ENCODE measurements at regions not wholly inside any gene's neighbourhood (a gene's known extent, or its start where the extent isn't known, plus 50 kb on each side); places are given as distances from the start of the nearest gene placed in this dataset.

- no peak overlapping the region for H3K27ac ChIP-seq
- TF ChIP-seq ZFX (IDR thresholded peaks at IDR 0.05): no peak
- TF ChIP-seq CTCF (conservative IDR thresholded peaks at IDR 0.05): no peak
These were observed 535.5 kb downstream of the PDHA2 start for GRCh38 chr4:96375367-96375766.

DNA sequence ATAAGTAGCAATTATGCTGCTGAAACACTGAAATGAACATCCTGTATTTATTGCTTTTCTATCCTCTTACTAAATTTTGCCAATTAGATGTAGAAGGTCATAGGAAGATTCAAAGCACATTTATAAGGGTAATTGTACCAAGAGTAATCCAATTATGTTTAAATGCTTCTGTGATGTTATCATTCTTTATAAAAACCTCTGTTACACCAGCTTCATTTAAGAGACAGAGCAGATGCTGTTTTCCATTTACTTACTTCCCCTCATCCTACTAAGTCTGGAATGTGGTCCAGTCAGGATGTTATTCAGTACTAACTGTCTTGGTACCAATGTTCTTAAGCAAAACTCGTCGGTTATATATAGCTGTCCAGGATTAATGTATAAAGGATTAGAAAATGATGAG lies 539.6 kb downstream of the PDHA2 start:
- no peak overlapping the region for H3K27ac ChIP-seq
- TF ChIP-seq ZFX (IDR thresholded peaks at IDR 0.05) (no peak), CTCF (conservative IDR thresholded peaks at IDR 0.05) (no peak)

DNA sequence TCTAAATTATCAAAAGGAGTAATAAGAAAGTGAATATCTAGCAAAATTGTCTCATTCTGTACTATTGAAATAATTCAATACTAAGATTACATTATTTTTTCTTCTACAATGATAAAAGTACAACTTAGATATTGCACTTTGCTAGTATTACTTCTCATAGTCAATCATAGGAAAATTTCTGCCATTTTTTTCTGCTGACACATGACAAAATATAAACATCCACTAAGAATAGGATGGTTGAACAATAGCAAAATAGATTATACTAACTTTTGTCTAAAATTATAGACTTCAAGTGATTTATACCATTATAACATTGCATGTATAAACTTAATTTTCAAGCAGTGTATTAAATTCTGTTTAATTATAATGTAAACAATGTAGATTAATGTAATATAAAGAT lies 540.2 kb downstream of the PDHA2 start:
- TF ChIP-seq CTCF (conservative IDR thresholded peaks at IDR 0.05) (no peak), ZFX (IDR thresholded peaks at IDR 0.05) (no peak)
- no peak overlapping the region for H3K27ac ChIP-seq

- no peak for TF ChIP-seq ZFX (IDR thresholded peaks at IDR 0.05)
- TF ChIP-seq CTCF (conservative IDR thresholded peaks at IDR 0.05): no peak
- H3K27ac ChIP-seq: no peak overlapping the region
These were observed 543.5 kb downstream of the PDHA2 start for GRCh38 chr4:96383349-96383748.

GRCh38 chr4:96389770-96390169 lies 549.9 kb downstream of the PDHA2 start:
- TF ChIP-seq ZFX (IDR thresholded peaks at IDR 0.05) (no peak), CTCF (conservative IDR thresholded peaks at IDR 0.05) (no peak)
- H3K27ac ChIP-seq: no peak overlapping the region

- no peak for TF ChIP-seq CTCF (conservative IDR thresholded peaks at IDR 0.05)
- no peak overlapping the region for H3K27ac ChIP-seq
These were observed 550.5 kb downstream of the PDHA2 start for GRCh38 chr4:96390404-96390803.

GRCh38 chr4:96395747-96396146 lies 555.9 kb downstream of the PDHA2 start:
- H3K27ac ChIP-seq: no peak overlapping the region
- no peak for TF ChIP-seq ZFX (IDR thresholded peaks at IDR 0.05)
- TF ChIP-seq CTCF (conservative IDR thresholded peaks at IDR 0.05): no peak
